Left colon (tissue), 2 donors: ENCODE measurements at regions not wholly inside any gene's neighbourhood (a gene's known extent, or its start where the extent isn't known, plus 50 kb on each side); places are given as distances from the start of the nearest gene placed in this dataset.

ENCODE experiments used
- ATAC-seq: fragments of 200-7000 bp; cut with Tn5 transposase; one replicate; pipeline ENCODE4 v1.9.1; 2020; ENCODE audit warnings: mild to moderate bottlenecking, moderate library complexity
- DNase-seq, 2 donors: peaks; one replicate each; pipeline ENCODE4 v3.0.0-alpha.2; 2020
- intact Hi-C, 2 donors: fragments of 100-400 bp; cut with DNase I in 1 of 2; cut with micrococcal nuclease in 1 of 2; formaldehyde crosslinking; loops; one replicate each; pipeline versions ENCODE4 v1.11.2 to v1.14.0; 2022; cut with DNase I, micrococcal nuclease
- donor health status: DM: no; HTN: no; CAD: no.
- donor health status: DM: yes; HTN: yes; CAD: no.

DNA sequence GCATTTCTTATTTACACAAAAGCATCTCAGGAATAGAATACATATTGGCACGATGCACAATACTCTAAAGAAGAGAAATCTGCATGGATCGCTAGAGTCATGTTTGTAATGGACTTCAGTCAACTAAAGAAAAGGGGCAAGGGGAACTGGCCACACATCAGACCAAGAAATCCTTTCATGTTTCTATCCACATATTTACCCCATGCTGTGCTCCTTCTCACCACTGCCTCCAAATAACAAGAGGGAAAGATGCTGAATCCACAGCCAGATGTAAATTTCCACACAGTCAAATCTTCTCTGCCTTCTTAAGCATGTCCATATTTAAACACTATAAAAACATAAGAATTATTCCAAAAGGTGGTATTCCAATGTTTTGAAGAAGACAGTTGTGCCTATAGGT, 67.6 kb downstream of the COX18 start:
- DNase-seq (no peak), ATAC-seq (no peak)
- intact Hi-C loops: no loop called here

DNA sequence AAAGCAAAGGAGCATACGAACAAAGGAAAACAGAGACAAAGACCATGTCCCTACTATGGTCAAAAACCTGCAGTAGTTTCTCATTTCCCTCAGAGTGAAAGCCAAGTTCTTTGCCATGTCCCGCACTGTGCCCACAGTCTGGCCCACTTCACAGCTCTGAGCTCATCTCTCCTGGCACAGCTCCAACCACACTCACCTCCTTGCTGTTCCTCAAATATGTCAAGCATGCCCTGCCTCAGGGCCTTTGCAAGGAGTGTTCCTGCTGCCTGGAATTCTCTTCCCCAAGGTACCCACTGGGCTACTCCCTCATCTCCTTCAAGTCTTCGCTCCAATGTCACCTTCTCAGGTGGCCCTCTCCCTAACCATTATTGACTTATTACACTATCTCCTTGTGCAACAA, 72.1 kb downstream of the COX18 start:
- DNase-seq (no peak), ATAC-seq (no peak)
- intact Hi-C loops: no loop called here

GRCh38 chr4:72994670-72995069, 74.8 kb downstream of the COX18 start:
- intact Hi-C loops: no loop called here
- ATAC-seq: no peak

GRCh38 chr4:72993876-72994275, 75.6 kb downstream of the COX18 start:
- no peak for DNase-seq
- intact Hi-C loops: no loop called here
- ATAC-seq: no peak

More at GRCh38 chr4:72994670-72995069, 74.8 kb downstream of the COX18 start:
- no peak for DNase-seq

- intact Hi-C loops: no loop called here
- ATAC-seq: no peak
- DNase-seq: no peak
These were observed 77.6 kb downstream of the COX18 start for GRCh38 chr4:72991873-72992272.

DNA sequence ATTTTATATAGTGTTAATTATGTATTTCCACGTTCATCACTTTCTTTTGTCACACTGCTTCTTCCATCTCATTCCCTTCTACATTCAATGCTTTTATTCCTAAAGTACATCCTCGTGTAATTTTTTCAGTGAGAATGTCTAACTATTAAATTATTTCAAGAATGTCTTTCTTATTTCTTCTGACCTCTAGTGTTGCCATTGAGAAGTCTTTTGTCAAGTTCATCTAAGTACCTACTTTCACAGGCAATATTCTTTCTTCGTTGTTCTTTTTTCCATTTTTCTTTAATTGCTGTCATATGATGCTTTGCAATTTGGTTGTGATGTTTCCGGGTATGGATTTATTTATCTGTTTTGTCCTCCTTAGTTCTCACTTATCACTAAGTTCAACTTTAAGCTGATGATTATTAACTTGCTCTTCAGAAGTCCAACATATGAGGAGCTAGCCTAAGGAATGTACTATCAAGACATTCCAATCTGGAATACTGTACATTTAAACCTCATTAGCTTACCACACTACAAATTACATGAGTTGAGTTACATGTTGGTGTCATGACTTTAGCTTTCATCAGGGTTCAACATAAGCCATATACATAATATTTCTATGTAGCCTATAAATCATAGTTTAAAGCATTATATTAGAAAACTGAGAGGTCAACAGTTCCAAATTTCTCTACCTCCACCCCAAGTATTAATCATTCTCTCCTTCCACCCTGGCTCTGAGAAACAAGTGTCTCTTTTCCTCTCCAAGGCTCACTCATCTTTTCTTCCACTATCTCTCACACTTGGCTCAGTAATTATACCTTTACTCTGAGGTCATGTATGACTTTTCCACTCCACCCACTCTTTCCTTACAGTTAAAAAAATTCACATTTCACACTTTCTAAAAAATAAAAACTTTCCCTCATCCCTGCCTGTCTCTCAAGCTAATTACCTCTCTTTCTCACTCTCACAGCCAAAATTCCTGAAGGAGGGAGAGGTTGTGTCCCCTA, 81.5 kb downstream of the COX18 start:
- intact Hi-C loops: no loop called here
- DNase-seq (no peak), ATAC-seq (no peak)

GRCh38 chr4:72984351-72984750, 85.2 kb downstream of the COX18 start:
- DNase-seq (no peak), ATAC-seq (no peak)
- intact Hi-C loops: no loop called here

- DNase-seq (no peak), ATAC-seq (no peak)
- intact Hi-C loops: no loop called here
These were observed 85.8 kb downstream of the COX18 start for GRCh38 chr4:72983709-72984108.

DNA sequence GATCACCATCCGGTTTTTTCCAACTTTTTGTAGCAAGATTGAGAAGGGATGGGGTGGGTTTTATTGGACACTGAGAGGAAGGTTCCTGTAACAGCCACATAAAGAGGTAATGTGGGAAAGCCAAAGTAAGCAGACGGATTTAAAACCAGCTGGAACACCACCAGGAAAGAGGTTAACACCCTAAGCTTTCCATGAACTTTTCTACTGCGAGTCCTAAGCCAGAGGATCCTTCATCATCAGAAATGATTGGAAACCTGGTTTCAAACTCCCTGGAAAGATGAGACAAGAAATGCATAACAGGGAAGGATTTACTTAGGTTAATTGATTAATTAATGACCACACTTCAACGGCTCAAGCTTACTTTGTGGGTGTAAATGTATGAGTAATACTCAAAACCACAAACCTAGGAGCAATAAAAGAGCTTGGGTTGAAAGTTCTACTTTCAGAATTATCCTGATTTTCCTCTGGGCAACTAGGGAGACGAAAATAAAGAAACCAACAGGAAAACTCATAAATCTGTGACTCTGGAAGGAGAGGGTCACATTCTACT, 91.5 kb downstream of the COX18 start:
- intact Hi-C loops: no loop called here
- ATAC-seq: no peak
- DNase-seq: no peak

- DNase-seq (no peak), ATAC-seq (no peak)
- intact Hi-C loops: no loop called here
These were observed 94.1 kb downstream of the COX18 start for GRCh38 chr4:72975488-72975784.

- DNase-seq (peak in 1 of 2 donors; percentile 4), ATAC-seq (peak; percentile 48)
- intact Hi-C loops: no loop called here
These were observed 94.6 kb downstream of the COX18 start for GRCh38 chr4:72974694-72975487.

DNA sequence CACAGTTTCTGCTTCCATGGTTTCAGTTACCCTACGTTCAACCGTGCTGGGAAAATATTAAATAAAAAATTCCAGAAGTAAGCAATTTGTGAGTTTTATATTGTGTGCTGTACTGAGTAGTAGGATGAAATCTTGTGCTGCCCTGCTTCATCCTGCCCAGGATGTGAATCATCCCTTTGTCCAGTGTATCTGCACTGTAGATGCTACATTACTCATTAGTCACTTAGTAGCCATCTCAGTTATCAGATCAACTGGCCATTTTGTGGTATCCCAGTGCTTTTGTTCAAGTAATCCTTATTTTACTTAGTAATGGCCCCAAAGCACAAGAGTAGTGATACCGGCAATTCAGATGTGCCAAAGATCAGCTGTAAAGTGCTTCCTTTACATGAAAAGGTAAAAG, 97.9 kb downstream of the COX18 start:
- no peak for DNase-seq
- intact Hi-C loops: no loop called here
- no peak for ATAC-seq

DNA sequence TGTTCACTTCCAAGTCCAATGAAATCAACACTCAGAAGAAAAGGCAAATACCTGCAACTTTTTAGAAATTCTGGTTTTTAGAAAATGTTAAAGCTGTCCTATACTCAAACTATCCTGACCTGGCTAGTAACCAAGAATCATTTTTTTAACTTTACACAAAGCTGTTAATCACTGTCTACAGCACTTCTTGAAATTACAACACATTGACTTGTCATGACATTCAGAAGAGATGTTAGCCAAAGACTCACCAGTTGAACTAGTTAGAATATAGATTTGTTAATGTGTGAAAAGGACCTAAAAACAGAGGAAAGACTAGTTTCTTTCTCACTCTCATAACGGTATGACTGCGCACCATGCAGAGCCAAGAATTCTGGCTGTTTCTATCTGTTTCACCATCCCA, 98.8 kb downstream of the COX18 start:
- no peak for DNase-seq
- intact Hi-C loops: no loop called here

DNA sequence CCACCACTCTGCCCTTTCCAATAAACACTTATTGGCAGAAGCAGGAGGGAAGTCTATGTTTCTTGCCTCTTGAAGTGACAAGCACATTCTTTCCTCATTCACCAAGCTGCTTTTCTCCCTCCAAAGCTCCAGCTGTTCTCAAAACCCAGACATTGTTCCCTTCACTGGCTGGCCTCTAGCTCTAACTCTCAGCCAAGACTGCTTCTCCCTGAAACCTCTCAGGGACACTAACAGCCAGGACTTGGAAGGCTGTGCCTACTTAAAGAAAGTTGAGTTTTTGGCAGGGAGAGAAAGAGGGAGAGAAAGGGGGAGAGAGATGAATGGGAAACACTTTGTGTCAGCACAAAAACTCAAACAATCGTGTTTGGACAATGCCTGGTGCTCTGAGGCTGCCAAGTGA, 99.5 kb downstream of the COX18 start:
- intact Hi-C loops: no loop called here
- no peak for ATAC-seq
- no peak for DNase-seq

More for the DNA sequence above, 98.8 kb downstream of the COX18 start:
- ATAC-seq: no peak

- intact Hi-C loops: no loop called here
- no peak for ATAC-seq
- no peak for DNase-seq
These were observed 102.9 kb downstream of the COX18 start for GRCh38 chr4:72966652-72967051.

- DNase-seq (no peak), ATAC-seq (no peak)
- intact Hi-C loops: no loop called here
These were observed 110.1 kb downstream of the COX18 start for GRCh38 chr4:72959411-72959810.

DNA sequence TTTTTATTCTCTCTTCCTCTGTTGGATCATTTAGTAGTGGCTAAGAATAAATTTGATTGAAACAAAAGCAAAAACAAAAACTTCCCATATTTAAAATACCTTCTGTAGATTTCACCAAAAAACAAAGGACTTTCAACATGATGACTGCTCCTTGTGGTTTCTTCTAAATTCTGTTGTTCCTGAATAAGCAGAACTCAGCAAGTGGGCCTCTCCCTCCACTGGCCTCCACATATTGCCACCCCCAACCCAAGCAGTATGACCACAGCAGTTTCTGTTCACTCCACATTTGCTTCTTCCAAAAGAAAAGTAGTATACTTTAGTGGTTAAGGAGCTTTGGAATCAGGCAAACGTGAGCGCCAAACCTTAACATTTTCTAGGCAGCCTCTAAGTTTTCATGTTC, 114.7 kb downstream of the COX18 start:
- DNase-seq (no peak), ATAC-seq (no peak)
- intact Hi-C loops: no loop called here

- ATAC-seq (no peak), DNase-seq (no peak)
- intact Hi-C loops: no loop called here
These were observed 115.9 kb downstream of the COX18 start for GRCh38 chr4:72953571-72953970.

DNA sequence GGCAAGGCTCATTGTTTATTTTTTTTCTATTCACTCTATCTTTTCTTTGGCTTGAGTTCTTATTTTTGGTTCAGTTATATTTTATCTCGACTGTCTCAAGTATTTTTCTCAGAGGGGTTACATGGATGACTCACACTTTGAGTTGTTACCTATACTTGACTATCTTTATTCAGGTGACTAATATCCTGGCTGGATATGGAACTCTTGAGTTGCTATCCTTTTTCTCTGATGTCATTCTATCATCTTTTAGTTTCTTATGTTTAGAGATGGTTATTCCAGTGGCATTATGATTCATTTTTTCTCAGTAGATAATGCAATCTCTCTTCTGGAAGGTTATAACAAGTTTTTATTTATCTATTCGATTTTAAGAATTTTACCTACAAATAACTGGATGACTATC, 117.9 kb downstream of the COX18 start:
- ATAC-seq: no peak
- DNase-seq: no peak
- intact Hi-C loops: no loop called here

DNA sequence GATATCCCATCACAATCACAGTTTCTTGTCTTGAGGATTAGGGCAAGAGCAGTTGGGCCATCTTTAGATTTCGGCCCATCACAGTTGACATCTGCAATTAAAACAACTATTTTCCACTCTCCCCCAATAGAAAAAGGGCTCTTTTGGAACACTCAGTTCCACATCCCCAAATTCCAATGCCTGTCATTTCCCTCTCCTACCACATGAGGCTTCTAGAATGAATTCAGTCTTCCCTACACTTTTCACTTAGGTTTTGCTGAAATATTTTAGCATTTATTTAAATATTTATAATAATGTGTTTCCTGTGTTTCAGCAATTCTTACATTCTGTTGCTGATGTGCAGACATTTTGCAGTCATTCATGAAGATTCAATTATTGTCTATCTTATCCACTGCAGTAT, 118.4 kb downstream of the COX18 start:
- intact Hi-C loops: no loop called here
- DNase-seq (no peak), ATAC-seq (no peak)
